ENCODE measurements at regions not wholly inside any gene's neighbourhood (a gene's known extent, or its start where the extent isn't known, plus 50 kb on each side); places are given as distances from the start of the nearest gene placed in this dataset.

DNA sequence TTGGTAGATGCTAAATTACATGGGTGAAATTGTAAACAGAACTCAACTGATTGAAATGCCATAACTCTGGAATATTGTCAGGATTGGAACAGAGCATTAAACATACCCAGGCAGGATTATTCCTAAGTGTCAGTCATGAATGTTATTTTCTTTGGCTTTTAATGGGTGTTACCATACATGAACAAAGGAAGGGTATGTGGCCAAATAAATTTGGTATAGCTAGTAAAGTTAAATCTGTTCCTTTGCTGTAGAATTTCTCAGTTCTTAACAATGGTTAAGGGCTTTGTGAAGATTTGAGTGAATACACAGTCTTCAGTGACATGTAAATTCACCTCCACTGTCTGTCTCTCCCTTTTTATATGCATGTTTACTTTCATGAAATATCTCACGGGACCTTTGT, 679.5 kb upstream of the CDH8 start:
- H3K27ac ChIP-seq, result no peak overlapping the region

DNA sequence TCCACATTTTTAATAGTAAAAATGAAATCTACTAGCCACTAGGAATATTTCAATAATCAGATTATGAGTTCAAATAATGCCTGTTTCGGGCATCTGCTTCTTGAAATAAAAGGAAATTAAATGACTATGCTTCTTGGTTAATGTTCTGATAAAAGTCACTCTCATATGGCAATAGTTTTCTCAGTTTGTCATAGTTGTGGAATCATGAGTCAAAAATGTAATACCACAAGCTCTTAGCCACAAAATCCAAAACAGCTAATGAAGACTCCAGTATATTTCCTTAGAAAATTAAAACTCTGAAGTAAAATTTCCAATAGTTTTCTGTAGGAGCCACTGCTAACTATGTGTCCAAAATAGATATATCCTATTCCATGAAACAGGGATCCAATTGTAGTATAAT, 676.3 kb upstream of the CDH8 start:
- H3K4me3 ChIP-seq, result no peak overlapping the region
- H3K36me3 ChIP-seq (ENCODE audit: low read depth, missing control alignments), result no peaks in the 10 kb centered on the region
- peaks cover 4% of the 10 kb centered on the region for H3K4me1 ChIP-seq
- TF ChIP-seq, protein P1, sequence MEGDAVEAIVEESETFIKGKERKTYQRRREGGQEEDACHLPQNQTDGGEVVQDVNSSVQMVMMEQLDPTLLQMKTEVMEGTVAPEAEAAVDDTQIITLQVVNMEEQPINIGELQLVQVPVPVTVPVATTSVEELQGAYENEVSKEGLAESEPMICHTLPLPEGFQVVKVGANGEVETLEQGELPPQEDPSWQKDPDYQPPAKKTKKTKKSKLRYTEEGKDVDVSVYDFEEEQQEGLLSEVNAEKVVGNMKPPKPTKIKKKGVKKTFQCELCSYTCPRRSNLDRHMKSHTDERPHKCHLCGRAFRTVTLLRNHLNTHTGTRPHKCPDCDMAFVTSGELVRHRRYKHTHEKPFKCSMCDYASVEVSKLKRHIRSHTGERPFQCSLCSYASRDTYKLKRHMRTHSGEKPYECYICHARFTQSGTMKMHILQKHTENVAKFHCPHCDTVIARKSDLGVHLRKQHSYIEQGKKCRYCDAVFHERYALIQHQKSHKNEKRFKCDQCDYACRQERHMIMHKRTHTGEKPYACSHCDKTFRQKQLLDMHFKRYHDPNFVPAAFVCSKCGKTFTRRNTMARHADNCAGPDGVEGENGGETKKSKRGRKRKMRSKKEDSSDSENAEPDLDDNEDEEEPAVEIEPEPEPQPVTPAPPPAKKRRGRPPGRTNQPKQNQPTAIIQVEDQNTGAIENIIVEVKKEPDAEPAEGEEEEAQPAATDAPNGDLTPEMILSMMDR (IDR thresholded peaks at IDR 0.05), result no peak
- TF ChIP-seq POLR2A (IDR thresholded peaks at IDR 0.05), result no peak
- no peaks in the 10 kb centered on the region for H3K9me3 ChIP-seq
- intact Hi-C loops (cut with DNase I; ENCODE audit: low total_unique reads), result no loop called here
- no peak overlapping the region for H3K27ac ChIP-seq
- no peaks in the 10 kb centered on the region for H3K27me3 ChIP-seq
- 92 to 93% methylated on average over 1 of the region's 1 CpG for WGBS, 2 donors
- no peak for DNase-seq

More for the DNA sequence above, 679.5 kb upstream of the CDH8 start:
- Histone ChIP-seq H3K9me3 (no peaks in the 10 kb centered on the region), H3K4me1 (peaks cover 4% of the 10 kb centered on the region), H3K4me3 (no peak overlapping the region), H3K36me3 (ENCODE audit: low read depth, missing control alignments) (no peaks in the 10 kb centered on the region), H3K27me3 (no peaks in the 10 kb centered on the region)
- DNase-seq, result no peak
- WGBS, 2 donors, result 84 to 86% methylated on average over 1 of the region's 1 CpG
- TF ChIP-seq, protein P1 (IDR thresholded peaks at IDR 0.05), result no peak
- no peak for TF ChIP-seq POLR2A (IDR thresholded peaks at IDR 0.05)
- intact Hi-C loops (cut with DNase I; ENCODE audit: low total_unique reads), result no loop called here

DNA sequence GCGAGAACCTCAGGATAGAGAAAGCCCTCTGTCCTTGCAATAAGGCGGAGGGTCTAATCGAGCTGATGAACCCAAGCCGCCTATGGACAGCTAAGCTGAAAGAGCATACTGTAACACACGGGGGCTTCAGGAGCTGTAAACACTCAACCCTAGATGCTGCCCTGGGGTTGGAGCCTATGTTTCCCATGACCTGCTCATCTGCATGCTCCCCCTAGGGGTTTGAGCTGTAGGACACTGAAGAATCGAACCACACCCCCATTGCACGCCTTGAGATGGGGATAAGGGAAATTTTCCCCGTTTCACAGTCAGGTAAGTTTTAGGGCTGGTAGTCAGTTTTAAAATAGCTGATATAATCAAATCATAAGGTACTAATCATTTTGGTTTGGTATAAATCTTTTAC, 675.6 kb upstream of the CDH8 start:
- TF ChIP-seq, protein P1 (IDR thresholded peaks at IDR 0.05), result no peak
- no peak for TF ChIP-seq POLR2A (IDR thresholded peaks at IDR 0.05)
- H3K36me3 ChIP-seq (ENCODE audit: low read depth, missing control alignments), result no peaks in the 10 kb centered on the region
- no peak overlapping the region for H3K4me3 ChIP-seq
- DNase-seq, result no peak
- H3K27ac ChIP-seq, result no peak overlapping the region
- no peaks in the 10 kb centered on the region for H3K9me3 ChIP-seq
- no peaks in the 10 kb centered on the region for H3K27me3 ChIP-seq
- intact Hi-C loops (cut with DNase I; ENCODE audit: low total_unique reads), result no loop called here
- WGBS, 2 donors, result 58 to 77% methylated on average over 8 of the region's 8 CpGs
- H3K4me1 ChIP-seq, result peaks cover 4% of the 10 kb centered on the region

DNA sequence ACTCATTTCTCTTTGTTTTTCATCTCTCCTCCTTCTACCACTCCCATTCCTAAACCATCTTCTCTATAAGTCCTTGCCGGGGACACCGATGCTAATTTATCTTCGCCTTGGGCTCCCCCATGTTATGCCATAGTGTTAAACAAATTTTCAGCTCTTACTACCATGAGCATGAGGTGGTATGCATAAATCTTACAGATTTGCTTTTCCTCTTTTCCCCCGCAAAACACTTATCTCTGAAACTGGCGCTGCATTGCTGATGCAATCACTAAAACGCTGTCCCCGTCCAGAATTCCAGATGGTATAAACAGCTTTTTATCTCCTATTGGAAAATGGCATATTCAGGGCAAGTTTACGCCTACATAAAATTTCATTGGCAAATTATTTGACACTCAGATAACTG, 673.6 kb upstream of the CDH8 start:
- H3K36me3 ChIP-seq (ENCODE audit: low read depth, missing control alignments), result no peaks in the 10 kb centered on the region
- WGBS, 2 donors, result 36 to 45% methylated on average over 8 of the region's 8 CpGs
- no peak overlapping the region for H3K27ac ChIP-seq
- no peak overlapping the region for H3K4me3 ChIP-seq
- no peak for TF ChIP-seq POLR2A (IDR thresholded peaks at IDR 0.05)
- TF ChIP-seq, protein P1 (IDR thresholded peaks at IDR 0.05), result no peak
- H3K27me3 ChIP-seq, result no peaks in the 10 kb centered on the region
- intact Hi-C loops (cut with DNase I; ENCODE audit: low total_unique reads), result no loop called here
- no peak for DNase-seq
- peaks cover 4% of the 10 kb centered on the region for H3K4me1 ChIP-seq
- H3K9me3 ChIP-seq, result no peaks in the 10 kb centered on the region

DNA sequence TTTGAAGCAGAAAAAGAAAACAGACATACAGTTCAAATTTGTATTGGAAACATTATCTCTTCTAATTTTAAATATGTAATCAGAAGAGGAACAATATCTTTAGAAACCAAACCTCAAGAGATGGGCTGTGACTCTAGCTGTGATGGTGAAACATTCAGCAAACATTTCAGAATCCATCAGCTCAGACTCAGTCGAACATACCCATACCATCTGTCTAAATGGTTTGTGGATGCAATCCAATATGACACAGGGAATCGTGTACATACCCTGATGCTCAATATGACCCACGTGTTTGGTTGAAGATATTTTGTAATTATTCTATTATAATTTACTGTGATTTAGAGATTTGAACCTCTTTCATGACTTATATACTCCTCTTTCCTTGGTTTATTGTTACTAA, 665.2 kb upstream of the CDH8 start:
- 91 to 92% methylated on average over 3 of the region's 3 CpGs for WGBS, 2 donors

More for the DNA sequence above, 665.2 kb upstream of the CDH8 start:
- H3K27ac ChIP-seq, result no peak overlapping the region
- intact Hi-C loops (cut with DNase I; ENCODE audit: low total_unique reads), result no loop called here
- H3K4me1 ChIP-seq, result no peaks in the 10 kb centered on the region
- H3K36me3 ChIP-seq (ENCODE audit: low read depth, missing control alignments), result no peaks in the 10 kb centered on the region
- TF ChIP-seq POLR2A (IDR thresholded peaks at IDR 0.05), result no peak
- TF ChIP-seq, protein P1 (IDR thresholded peaks at IDR 0.05), result no peak
- H3K4me3 ChIP-seq, result no peak overlapping the region
- H3K27me3 ChIP-seq, result no peaks in the 10 kb centered on the region
- H3K9me3 ChIP-seq, result no peaks in the 10 kb centered on the region
- no peak for DNase-seq

Data from testis (tissue), 2 donors.